ENCODE measurements at regions not wholly inside any gene's neighbourhood (a gene's known extent, or its start where the extent isn't known, plus 50 kb on each side); places are given as distances from the start of the nearest gene placed in this dataset.
A peak's percentile ranks its signal among the peaks of the same experiment; 100 is the strongest.
"Not testable (repeated sequence)": the region's sequence is repeated elsewhere in the genome, so short reads cannot be mapped to it uniquely, and the experiment has no call there.

GRCh38 chrX:80576806-80577533 is 156.7 kb downstream of the TENT5D start:
- no peak overlapping the region for H3K4me3 ChIP-seq (ENCODE audit: low read length)
- no peak for TF ChIP-seq CTCF (IDR thresholded peaks at IDR 0.05)
- Mint-ChIP-seq H3K4me1 (ENCODE audit: low read depth) (no peaks in the 10 kb centered on the region), H3K4me3 (no peak overlapping the region), H3K36me3 (ENCODE audit: low read depth) (no peaks in the 10 kb centered on the region), H3K27me3 (no peaks in the 10 kb centered on the region), H3K9me3 (no peaks in the 10 kb centered on the region), H3K27ac (no peak overlapping the region)
- no peaks in the 10 kb centered on the region for H3K9me3 ChIP-seq (ENCODE audit: control insufficient read depth in 1 of 2, insufficient read depth in 1 of 2, low read length in 2 of 2)
- H3K27ac ChIP-seq (ENCODE audit: low read depth in 1 of 2, low read length in 2 of 2), result no peak overlapping the region
- ChIA-PET POLR2A (no interaction called here), CTCF (no interaction called here)
- no peak for ATAC-seq (ENCODE audit: poor library complexity)
- no peaks in the 10 kb centered on the region for H3K27me3 ChIP-seq (ENCODE audit: control insufficient read depth in 1 of 2, insufficient read depth in 2 of 2, low read length in 2 of 2)
- no peaks in the 10 kb centered on the region for H3K36me3 ChIP-seq (ENCODE audit: insufficient read depth, low read length)
- intact Hi-C loops (cut with DNase I, micrococcal nuclease), result no loop called here
- H3K4me1 ChIP-seq (ENCODE audit: insufficient read depth, low read length), result no peaks in the 10 kb centered on the region
- DNase-seq, result no peak

- Histone ChIP-seq H3K36me3 (ENCODE audit: insufficient read depth, low read length) (no peaks in the 10 kb centered on the region), H3K4me1 (ENCODE audit: insufficient read depth, low read length) (no peaks in the 10 kb centered on the region), H3K27ac (ENCODE audit: low read depth in 1 of 2, low read length in 2 of 2) (no peak overlapping the region), H3K4me3 (ENCODE audit: low read length) (no peak overlapping the region), H3K27me3 (ENCODE audit: control insufficient read depth in 1 of 2, insufficient read depth in 2 of 2, low read length in 2 of 2) (no peaks in the 10 kb centered on the region), H3K9me3 (ENCODE audit: control insufficient read depth in 1 of 2, insufficient read depth in 1 of 2, low read length in 2 of 2) (no peaks in the 10 kb centered on the region)
- CTCF ChIA-PET, result no interaction called here
- peak in 3 of 14 experiments; percentile 0 to 10 (median 4) for DNase-seq
- no peak for ATAC-seq (ENCODE audit: poor library complexity)
- Mint-ChIP-seq H3K4me3 (no peak overlapping the region), H3K9me3 (no peaks in the 10 kb centered on the region), H3K4me1 (ENCODE audit: low read depth) (no peaks in the 10 kb centered on the region), H3K27ac (no peak overlapping the region), H3K27me3 (no peaks in the 10 kb centered on the region), H3K36me3 (ENCODE audit: low read depth) (no peaks in the 10 kb centered on the region)
- TF ChIP-seq CTCF (IDR thresholded peaks at IDR 0.05), result no peak
- intact Hi-C loops (cut with DNase I, micrococcal nuclease), result no loop called here
- POLR2A ChIA-PET, result no interaction called here
Observed at GRCh38 chrX:80578517-80579105, 158.4 kb downstream of the TENT5D start.

GRCh38 chrX:80590992-80591391 is 170.7 kb downstream of the TENT5D start:
- H3K4me1 ChIP-seq (ENCODE audit: insufficient read depth, low read length); H3K4me3 Mint-ChIP-seq; CTCF ChIA-PET; DNase-seq; ATAC-seq (ENCODE audit: poor library complexity); H3K27ac ChIP-seq (ENCODE audit: low read depth in 1 of 2, low read length in 2 of 2); H3K9me3 Mint-ChIP-seq; H3K4me1 Mint-ChIP-seq (ENCODE audit: low read depth); POLR2A ChIA-PET; H3K36me3 Mint-ChIP-seq (ENCODE audit: low read depth); H3K9me3 ChIP-seq (ENCODE audit: control insufficient read depth in 1 of 2, insufficient read depth in 1 of 2, low read length in 2 of 2); H3K4me3 ChIP-seq (ENCODE audit: low read length); H3K27me3 Mint-ChIP-seq; H3K27ac Mint-ChIP-seq; H3K27me3 ChIP-seq (ENCODE audit: control insufficient read depth in 1 of 2, insufficient read depth in 2 of 2, low read length in 2 of 2); intact Hi-C loops (cut with DNase I, micrococcal nuclease); H3K36me3 ChIP-seq (ENCODE audit: insufficient read depth, low read length): not testable (repeated sequence)

All from CD4-positive, alpha-beta T cell (primary cell).